Spleen (tissue), 11 donors: ENCODE measurements at regions not wholly inside any gene's neighbourhood (a gene's known extent, or its start where the extent isn't known, plus 50 kb on each side); places are given as distances from the start of the nearest gene placed in this dataset.

Experiments used
- DNase-seq: peaks from one replicate; pipeline ENCODE4 v3.0.0-alpha.2; 2020
- H3K27ac ChIP-seq, 8 donors: fragments of 200-600 bp; sonication (generic) in 7 of 8; 1 replicate in 4 of 8; 2 replicates in 4 of 8; pipeline versions ENCODE4 v1.5.0 to v1.8.0; 2016 to 2021; ENCODE audit warnings: inconsistent platforms in 4 of 8, mild to moderate bottlenecking in 4 of 8, moderate library complexity in 1 of 8
- H3K27me3 ChIP-seq, 7 donors: fragments of 200-600 bp; sonication (generic) in 6 of 7; replicated peaks in 1 of 7; 1 replicate in 4 of 7; 2 replicates in 3 of 7; pipeline versions ENCODE4 v1.5.0 to v1.8.0; 2016 to 2021; ENCODE audit warnings: inconsistent platforms in 3 of 7, mild to moderate bottlenecking in 1 of 7
- H3K36me3 ChIP-seq, 6 donors: fragments of 200-600 bp; sonication (generic) in 5 of 6; 1 replicate in 4 of 6; 2 replicates in 2 of 6; pipeline versions ENCODE4 v1.5.0 to v1.8.0; 2016 to 2021; ENCODE audit warnings: inconsistent platforms in 2 of 6
- H3K4me1 ChIP-seq, 6 donors: fragments of 200-600 bp; sonication (generic) in 5 of 6; 1 replicate in 3 of 6; 2 replicates in 3 of 6; pipeline versions ENCODE4 v1.5.0 to v1.8.0; 2016 to 2021; ENCODE audit warnings: inconsistent platforms in 3 of 6
- H3K4me3 ChIP-seq, 8 donors: fragments of 200-600 bp; sonication (generic) in 7 of 8; 1 replicate in 4 of 8; 2 replicates in 4 of 8; pipeline versions ENCODE4 v1.5.0 to v1.8.0; 2016 to 2021; ENCODE audit warnings: inconsistent platforms in 4 of 8, mild to moderate bottlenecking in 4 of 8, moderate library complexity in 2 of 8
- H3K9me3 ChIP-seq, 8 donors: fragments of 200-600 bp; sonication (generic) in 7 of 8; 1 replicate in 4 of 8; 2 replicates in 4 of 8; pipeline versions ENCODE4 v1.5.0 to v1.8.0; 2016 to 2021; ENCODE audit warnings: inconsistent platforms in 4 of 8
- CTCF ChIP-seq, 11 experiments: fragments of 200-600 bp in 7 of 11; fragments of 450-650 bp in 4 of 11; sonication (generic) in 4 of 11; IDR thresholded peaks in 8 of 11; conservative IDR thresholded peaks in 3 of 11; 1 replicate in 7 of 11; 2 replicates in 4 of 11; pipeline versions ENCODE4 v1.4.0 to v1.8.0; 2016 to 2021; ENCODE audit warnings: antibody characterized with exemption in 11 of 11, inconsistent platforms in 4 of 11, mild to moderate bottlenecking in 1 of 11
- POLR2A ChIP-seq, 3 donors: fragments of 450-650 bp; IDR thresholded peaks; one replicate each; pipeline ENCODE4 v1.5.1; 2017; ENCODE audit warnings: antibody characterized with exemption in 3 of 3, mild to moderate bottlenecking in 1 of 3
- POLR2AphosphoS5 ChIP-seq, 3 donors: sonication (generic); formaldehyde crosslinking; IDR thresholded peaks; one replicate each; pipeline ENCODE4 v1.5.1; 2017; ENCODE audit warnings: antibody characterized with exemption in 3 of 3
- WGBS, 5 donors: extraction: QIAGEN DNeasy Blood & Tissue Kit in 3 of 5; methylation state at CpG; one replicate each; pipeline versions ENCODE4 v1.1.5 to v1.1.7; 2013 to 2018; 5-methylcytosine and 5-hydroxymethylcytosine counted together
- intact Hi-C: fragments of 100-400 bp; cut with DNase I; formaldehyde crosslinking; loops from one replicate; pipeline ENCODE4 v1.15.0; 2023; ENCODE audit warnings: low total_unique reads
- donor health status: healthy with polysubstance abuse.
- donor health status: DM: no; HTN: no; CAD: no; lungs with moderate emphysema.
- donor health status: DM: no; HTN: no; CAD: no.
- donor health status: Bipolar disorder and iron deficiency.
- donor health status: healthy.
- donor health status: DM: no; HTN: no; CAD: no.
- donor health status: DM: yes; HTN: yes; CAD: no.

GRCh38 chr4:160175064-160175643 lies 1072.3 kb downstream of the RAPGEF2 start:
- H3K27ac ChIP-seq = no peak overlapping the region
- WGBS, 5 donors = 74 to 89% (median 82%) methylated on average over 8 of the region's 8 CpGs
- intact Hi-C loops = no loop called here
- no peaks in the 10 kb centered on the region for H3K36me3 ChIP-seq
- TF ChIP-seq CTCF (IDR thresholded peaks at IDR 0.05 in 8 of 11, conservative IDR thresholded peaks at IDR 0.05 in 3 of 11) (no peak), POLR2AphosphoS5 (IDR thresholded peaks at IDR 0.05) (no peak), POLR2A (IDR thresholded peaks at IDR 0.05) (no peak)
- peak; percentile 48 for DNase-seq
- H3K27me3 ChIP-seq = no peaks in the 10 kb centered on the region
- no peaks in the 10 kb centered on the region for H3K4me1 ChIP-seq
- H3K9me3 ChIP-seq = peaks cover 0 to 22% (median 11%) of the 10 kb centered on the region in 8 donors
- H3K4me3 ChIP-seq = no peak overlapping the region

- Histone ChIP-seq H3K9me3 (peaks cover 0 to 8% (median 0%) of the 10 kb centered on the region in 8 donors), H3K4me3 (no peak overlapping the region), H3K36me3 (no peaks in the 10 kb centered on the region), H3K27ac (no peak overlapping the region), H3K4me1 (no peaks in the 10 kb centered on the region), H3K27me3 (no peaks in the 10 kb centered on the region)
- 79 to 91% (median 80%) methylated on average over 2 of the region's 2 CpGs for WGBS, 5 donors
- intact Hi-C loops = no loop called here
- TF ChIP-seq POLR2AphosphoS5 (IDR thresholded peaks at IDR 0.05) = no peak
- no peak for TF ChIP-seq POLR2A (IDR thresholded peaks at IDR 0.05)
- no peak for TF ChIP-seq CTCF (IDR thresholded peaks at IDR 0.05 in 8 of 11, conservative IDR thresholded peaks at IDR 0.05 in 3 of 11)
- DNase-seq = no peak
Measured at GRCh38 chr4:160180211-160180610, 1077.3 kb downstream of the RAPGEF2 start.

GRCh38 chr4:160182727-160183126 lies 1079.8 kb downstream of the RAPGEF2 start:
- Histone ChIP-seq H3K27me3 (no peaks in the 10 kb centered on the region), H3K4me3 (no peak overlapping the region), H3K9me3 (peaks cover 0 to 7% (median 0%) of the 10 kb centered on the region in 8 donors), H3K4me1 (no peaks in the 10 kb centered on the region), H3K27ac (no peak overlapping the region), H3K36me3 (no peaks in the 10 kb centered on the region)
- no peak for TF ChIP-seq CTCF (IDR thresholded peaks at IDR 0.05 in 8 of 11, conservative IDR thresholded peaks at IDR 0.05 in 3 of 11)
- TF ChIP-seq POLR2A (IDR thresholded peaks at IDR 0.05) = no peak
- TF ChIP-seq POLR2AphosphoS5 (IDR thresholded peaks at IDR 0.05) = no peak
- intact Hi-C loops = no loop called here
- DNase-seq = no peak
- 81 to 92% (median 86%) methylated on average over 2 of the region's 2 CpGs for WGBS, 5 donors

- H3K4me3 ChIP-seq = no peak overlapping the region
- TF ChIP-seq CTCF (IDR thresholded peaks at IDR 0.05 in 8 of 11, conservative IDR thresholded peaks at IDR 0.05 in 3 of 11) = no peak
- TF ChIP-seq POLR2AphosphoS5 (IDR thresholded peaks at IDR 0.05) = no peak
- TF ChIP-seq POLR2A (IDR thresholded peaks at IDR 0.05) = no peak
- no peak for DNase-seq
- no peaks in the 10 kb centered on the region for H3K27me3 ChIP-seq
- intact Hi-C loops = no loop called here
- H3K27ac ChIP-seq = no peak overlapping the region
- no peaks in the 10 kb centered on the region for H3K36me3 ChIP-seq
- WGBS, 5 donors = 86 to 94% (median 92%) methylated on average over 4 of the region's 4 CpGs
- H3K4me1 ChIP-seq = no peaks in the 10 kb centered on the region
- H3K9me3 ChIP-seq = peaks cover 0 to 7% (median 0%) of the 10 kb centered on the region in 8 donors
Measured at GRCh38 chr4:160184884-160185283, 1082.0 kb downstream of the RAPGEF2 start.
